ENCODE measurements at regions not wholly inside any gene's neighbourhood (a gene's known extent, or its start where the extent isn't known, plus 50 kb on each side); places are given as distances from the start of the nearest gene placed in this dataset.

DNA sequence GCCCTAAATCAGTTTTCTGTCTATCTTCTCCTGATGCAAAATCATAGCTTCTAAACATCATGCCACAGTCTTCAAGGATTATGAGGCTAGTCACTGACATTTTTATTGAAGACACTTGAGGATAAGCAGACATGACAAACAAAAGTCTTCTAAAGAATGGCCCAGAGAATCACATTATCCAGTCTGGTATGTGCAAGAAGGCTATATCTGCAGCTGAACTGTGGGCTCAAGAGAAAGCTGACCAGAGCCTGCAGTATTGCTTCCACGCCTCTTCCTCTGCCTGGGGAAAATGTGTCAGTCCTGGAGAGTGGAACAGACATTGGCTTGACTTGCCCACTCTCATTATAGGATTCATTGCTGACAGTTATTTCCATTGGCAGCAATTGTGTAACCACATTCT, 553.5 kb downstream of the SPOCK3 start:
- ChIA-PET POLR2A (no interaction called here), CTCF (no interaction called here)
- Mint-ChIP-seq H3K4me3 (ENCODE audit: unreplicated experiment) (no peak overlapping the region), H3K9me3 (ENCODE audit: unreplicated experiment) (no peaks in the 10 kb centered on the region), H3K27me3 (ENCODE audit: insufficient read depth, unreplicated experiment) (peaks cover 4% of the 10 kb centered on the region), H3K36me3 (ENCODE audit: insufficient read depth, unreplicated experiment) (no peaks in the 10 kb centered on the region), H3K27ac (ENCODE audit: unreplicated experiment) (no peak overlapping the region), H3K4me1 (ENCODE audit: low read depth, unreplicated experiment) (no peaks in the 10 kb centered on the region)
- no TSS peak for BruUV-seq (replicated peaks)
- no peaks in the 10 kb centered on the region for H3K36me3 ChIP-seq (ENCODE audit: control insufficient read depth, insufficient read depth, low read length)
- no peaks in the 10 kb centered on the region for H3K4me1 ChIP-seq
- H3K4me3 ChIP-seq (ENCODE audit: low read depth, low read length), result no peak overlapping the region
- TF ChIP-seq, protein P1, sequence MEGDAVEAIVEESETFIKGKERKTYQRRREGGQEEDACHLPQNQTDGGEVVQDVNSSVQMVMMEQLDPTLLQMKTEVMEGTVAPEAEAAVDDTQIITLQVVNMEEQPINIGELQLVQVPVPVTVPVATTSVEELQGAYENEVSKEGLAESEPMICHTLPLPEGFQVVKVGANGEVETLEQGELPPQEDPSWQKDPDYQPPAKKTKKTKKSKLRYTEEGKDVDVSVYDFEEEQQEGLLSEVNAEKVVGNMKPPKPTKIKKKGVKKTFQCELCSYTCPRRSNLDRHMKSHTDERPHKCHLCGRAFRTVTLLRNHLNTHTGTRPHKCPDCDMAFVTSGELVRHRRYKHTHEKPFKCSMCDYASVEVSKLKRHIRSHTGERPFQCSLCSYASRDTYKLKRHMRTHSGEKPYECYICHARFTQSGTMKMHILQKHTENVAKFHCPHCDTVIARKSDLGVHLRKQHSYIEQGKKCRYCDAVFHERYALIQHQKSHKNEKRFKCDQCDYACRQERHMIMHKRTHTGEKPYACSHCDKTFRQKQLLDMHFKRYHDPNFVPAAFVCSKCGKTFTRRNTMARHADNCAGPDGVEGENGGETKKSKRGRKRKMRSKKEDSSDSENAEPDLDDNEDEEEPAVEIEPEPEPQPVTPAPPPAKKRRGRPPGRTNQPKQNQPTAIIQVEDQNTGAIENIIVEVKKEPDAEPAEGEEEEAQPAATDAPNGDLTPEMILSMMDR (IDR thresholded peaks at IDR 0.05; ENCODE audit: insufficient read depth in 1 of 2, low read depth in 1 of 2, low read length in 1 of 2, severe bottlenecking in 1 of 2, unreplicated experiment in 1 of 2), result no peak
- no peaks in the 10 kb centered on the region for H3K9me3 ChIP-seq
- intact Hi-C loops (cut with micrococcal nuclease; ENCODE audit: unreplicated experiment), result no loop called here
- no peaks in the 10 kb centered on the region for H3K27me3 ChIP-seq (replicated peaks; ENCODE audit: control insufficient read depth, insufficient read depth, low read length)
- DNase-seq, result no peak

DNA sequence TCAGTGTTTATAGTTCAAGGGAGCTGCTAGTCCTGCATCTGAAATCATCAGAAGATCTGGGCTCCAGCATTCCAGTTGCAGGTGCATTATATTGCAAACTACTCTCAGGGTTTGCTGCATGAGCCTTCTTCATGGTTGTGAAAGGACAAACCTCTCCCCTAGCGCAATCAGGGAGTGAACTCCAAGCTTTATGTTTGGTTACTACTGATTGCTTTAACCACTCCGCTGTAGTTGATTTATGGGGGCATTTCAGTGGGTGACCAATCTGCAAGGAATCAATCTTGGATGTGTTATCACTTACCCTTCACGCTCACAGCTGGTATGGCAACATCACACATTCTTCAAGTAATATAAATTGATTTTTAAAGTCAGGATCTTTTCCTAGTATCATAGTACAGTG, 552.1 kb downstream of the SPOCK3 start:
- Histone ChIP-seq H3K27me3 (replicated peaks; ENCODE audit: control insufficient read depth, insufficient read depth, low read length) (no peaks in the 10 kb centered on the region), H3K4me1 (no peaks in the 10 kb centered on the region), H3K36me3 (ENCODE audit: control insufficient read depth, insufficient read depth, low read length) (no peaks in the 10 kb centered on the region), H3K4me3 (ENCODE audit: low read depth, low read length) (no peak overlapping the region), H3K9me3 (no peaks in the 10 kb centered on the region)
- H3K36me3 Mint-ChIP-seq (ENCODE audit: insufficient read depth, unreplicated experiment), result no peaks in the 10 kb centered on the region
- DNase-seq, result no peak
- CTCF ChIA-PET, result no interaction called here
- H3K9me3 Mint-ChIP-seq (ENCODE audit: unreplicated experiment), result no peaks in the 10 kb centered on the region
- H3K27me3 Mint-ChIP-seq (ENCODE audit: insufficient read depth, unreplicated experiment), result peaks cover 4% of the 10 kb centered on the region
- H3K27ac Mint-ChIP-seq (ENCODE audit: unreplicated experiment), result no peak overlapping the region
- no peak overlapping the region for H3K4me3 Mint-ChIP-seq (ENCODE audit: unreplicated experiment)
- intact Hi-C loops (cut with micrococcal nuclease; ENCODE audit: unreplicated experiment), result no loop called here
- TF ChIP-seq, protein P1 (IDR thresholded peaks at IDR 0.05; ENCODE audit: insufficient read depth in 1 of 2, low read depth in 1 of 2, low read length in 1 of 2, severe bottlenecking in 1 of 2, unreplicated experiment in 1 of 2), result no peak
- POLR2A ChIA-PET, result no interaction called here
- H3K4me1 Mint-ChIP-seq (ENCODE audit: low read depth, unreplicated experiment), result no peaks in the 10 kb centered on the region
- BruUV-seq (replicated peaks), result no TSS peak
